GM23338 (cell line): ENCODE measurements at regions not wholly inside any gene's neighbourhood (a gene's known extent, or its start where the extent isn't known, plus 50 kb on each side); places are given as distances from the start of the nearest gene placed in this dataset.

Experiments used
- ATAC-seq: fragments of 200-7000 bp; cut with Tn5 transposase; 3 replicates; pipeline ENCODE4 v1.9.1; 2020
- DNase-seq: peaks from one replicate; pipeline ENCODE4 v3.0.0-alpha.2; 2015; ENCODE audit warnings: low spot score
- H2AFZ ChIP-seq: fragments of 200-600 bp; sonication (generic); 2 replicates; pipeline ENCODE4 v1.8.0; 2016; ENCODE audit warnings: antibody characterized with exemption, mild to moderate bottlenecking, moderate library complexity
- H3F3A ChIP-seq: fragments of 200-600 bp; sonication (generic); replicated peaks from 2 replicates; pipeline ENCODE4 v1.8.0; 2017; ENCODE audit warnings: antibody characterized with exemption, mixed run types, low read depth
- H3K27ac ChIP-seq: fragments of 200-600 bp; sonication (generic); 2 replicates; pipeline ENCODE4 v1.6.1; 2016; ENCODE audit warnings: low read depth
- H3K27me3 ChIP-seq: fragments of 200-600 bp; sonication (generic); 2 replicates; pipeline ENCODE4 v1.8.0; 2016; ENCODE audit warnings: mild to moderate bottlenecking, mixed run types, moderate library complexity; ENCODE audit not compliant: insufficient read depth
- H3K36me3 ChIP-seq: fragments of 200-600 bp; sonication (generic); 2 replicates; pipeline ENCODE4 v1.8.0; 2016; ENCODE audit warnings: mild to moderate bottlenecking; ENCODE audit not compliant: insufficient read depth
- H3K4me1 ChIP-seq: fragments of 200-600 bp; sonication (generic); 2 replicates; pipeline ENCODE4 v1.8.0; 2016; ENCODE audit warnings: mild to moderate bottlenecking, moderate library complexity; ENCODE audit not compliant: insufficient read depth
- H3K4me2 ChIP-seq: fragments of 200-600 bp; sonication (generic); 2 replicates; pipeline ENCODE4 v1.7.1; 2017; ENCODE audit warnings: mixed run types
- H3K4me3 ChIP-seq: fragments of 200-600 bp; sonication (generic); 2 replicates; pipeline ENCODE4 v1.6.1; 2016; ENCODE audit warnings: mixed run types
- H3K79me2 ChIP-seq: fragments of 200-600 bp; sonication (generic); replicated peaks from 2 replicates; pipeline ENCODE4 v1.8.0; 2017; ENCODE audit warnings: mild to moderate bottlenecking; ENCODE audit not compliant: insufficient read depth
- H3K9me2 ChIP-seq: fragments of 200-600 bp; sonication (generic); 2 replicates; pipeline ENCODE4 v1.8.0; 2017; ENCODE audit not compliant: insufficient read depth
- H4K20me1 ChIP-seq: fragments of 200-600 bp; sonication (generic); replicated peaks from 2 replicates; pipeline ENCODE4 v1.8.0; 2017; ENCODE audit warnings: mild to moderate bottlenecking; ENCODE audit not compliant: insufficient read depth
- H3K27ac Mint-ChIP-seq: 2 replicates; pipeline ENCODE4 v1.8.0; 2020; ENCODE audit warnings: inconsistent platforms, mild to moderate bottlenecking, moderate library complexity, mixed read lengths
- H3K27me3 Mint-ChIP-seq: 3 replicates; pipeline ENCODE4 v1.8.0; 2022; ENCODE audit warnings: low read depth, mild to moderate bottlenecking, moderate library complexity, mixed read lengths, inconsistent platforms; ENCODE audit not compliant: insufficient read depth, poor library complexity
- H3K36me3 Mint-ChIP-seq: 3 replicates; pipeline ENCODE4 v1.8.0; 2021; ENCODE audit warnings: low read depth, mild to moderate bottlenecking, inconsistent platforms, moderate library complexity, mixed read lengths
- H3K4me1 Mint-ChIP-seq: 3 replicates; pipeline ENCODE4 v1.8.0; 2020; ENCODE audit warnings: mild to moderate bottlenecking, inconsistent platforms, mixed read lengths
- H3K4me3 Mint-ChIP-seq: 3 replicates; pipeline ENCODE4 v1.8.0; 2021; ENCODE audit warnings: moderate library complexity, mild to moderate bottlenecking, inconsistent platforms, mixed read lengths
- H3K9me3 Mint-ChIP-seq: 3 replicates; pipeline ENCODE4 v1.8.0; 2020; ENCODE audit warnings: moderate library complexity, mild to moderate bottlenecking, inconsistent platforms, mixed read lengths
- CREB1 ChIP-seq: fragments of 250-450 bp; sonication (Bioruptor Pico); IDR thresholded peaks from 2 replicates; pipeline ENCODE4 v1.5.0; 2020; ENCODE audit warnings: low read depth, mild to moderate bottlenecking, moderate library complexity
- EZH2 ChIP-seq: fragments of 200-600 bp; sonication (generic); IDR thresholded peaks from one replicate; pipeline ENCODE4 v1.8.0; 2017; ENCODE audit warnings: antibody characterized with exemption, mild to moderate bottlenecking, low read depth; ENCODE audit not compliant: unreplicated experiment
- EZH2phosphoT487 ChIP-seq: fragments of 200-600 bp; sonication (generic); IDR thresholded peaks from one replicate; pipeline ENCODE4 v1.8.1; 2018; ENCODE audit warnings: antibody characterized with exemption; ENCODE audit not compliant: unreplicated experiment
- JUNB ChIP-seq: IDR thresholded peaks from one replicate; pipeline ENCODE4 v1.6.1; 2016; ENCODE audit warnings: antibody characterized with exemption; ENCODE audit not compliant: unreplicated experiment
- NANOG ChIP-seq: IDR thresholded peaks from 2 replicates; pipeline ENCODE4 v1.6.1; 2016; ENCODE audit warnings: antibody characterized with exemption, borderline replicate concordance
- POLR2AphosphoS5 ChIP-seq: IDR thresholded peaks from 2 replicates; pipeline ENCODE4 v1.6.1; 2016; ENCODE audit warnings: antibody characterized with exemption, low read depth
- STAT1 ChIP-seq: IDR thresholded peaks from one replicate; pipeline ENCODE4 v1.6.1; 2016; ENCODE audit warnings: antibody characterized with exemption; ENCODE audit not compliant: unreplicated experiment
- ZNF114 ChIP-seq: fragments of 250-450 bp; sonication (Bioruptor Pico); IDR thresholded peaks from 2 replicates; pipeline ENCODE4 v1.5.0; 2020; ENCODE audit warnings: mild to moderate bottlenecking, moderate library complexity
- ZNF331 ChIP-seq: fragments of 250-450 bp; sonication (Bioruptor Pico); IDR thresholded peaks from 2 replicates; pipeline ENCODE4 v1.5.0; 2020; ENCODE audit warnings: low read depth, mild to moderate bottlenecking, moderate library complexity
- TF ChIP-seq, protein P1 (sequence below), 2 experiments: fragments of 200-600 bp in 1 of 2; sonication (generic) in 1 of 2; conservative IDR thresholded peaks; 2 replicates each; pipeline versions ENCODE4 v1.5.1 to v1.6.1; 2016 to 2017; ENCODE audit warnings: antibody characterized with exemption in 2 of 2, low read depth in 2 of 2, mild to moderate bottlenecking in 2 of 2, moderate library complexity in 1 of 2
- TF ChIP-seq, protein P2 (sequence below): IDR thresholded peaks from one replicate; pipeline ENCODE4 v1.6.1; 2018; ENCODE audit warnings: antibody characterized with exemption; ENCODE audit not compliant: unreplicated experiment
- TF ChIP-seq, protein P3 (sequence below): fragments of 250-450 bp; sonication (Bioruptor Pico); IDR thresholded peaks from 2 replicates; pipeline ENCODE4 v1.5.0; 2020; ENCODE audit warnings: mild to moderate bottlenecking, moderate library complexity

DNA sequence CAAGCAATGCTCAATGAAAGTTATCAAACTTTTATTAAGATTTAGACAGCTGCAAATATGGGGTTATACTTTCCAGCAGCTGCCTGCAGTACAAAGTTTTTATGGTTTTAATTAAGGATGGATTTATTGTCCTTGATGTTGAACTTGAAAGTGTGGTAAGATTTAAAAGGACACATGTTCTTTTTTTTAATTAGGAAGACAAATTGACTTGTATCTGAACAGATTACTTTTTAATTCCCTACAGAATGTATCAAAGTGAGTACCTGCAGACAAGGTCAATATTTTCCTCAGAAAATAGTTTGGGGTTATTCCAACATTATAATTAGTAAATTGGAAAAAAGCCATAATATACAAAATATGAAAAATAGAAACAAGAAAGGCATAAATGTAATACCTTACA, 218.2 kb upstream of the NEIL3 start (continued):
- TF ChIP-seq, protein P1, sequence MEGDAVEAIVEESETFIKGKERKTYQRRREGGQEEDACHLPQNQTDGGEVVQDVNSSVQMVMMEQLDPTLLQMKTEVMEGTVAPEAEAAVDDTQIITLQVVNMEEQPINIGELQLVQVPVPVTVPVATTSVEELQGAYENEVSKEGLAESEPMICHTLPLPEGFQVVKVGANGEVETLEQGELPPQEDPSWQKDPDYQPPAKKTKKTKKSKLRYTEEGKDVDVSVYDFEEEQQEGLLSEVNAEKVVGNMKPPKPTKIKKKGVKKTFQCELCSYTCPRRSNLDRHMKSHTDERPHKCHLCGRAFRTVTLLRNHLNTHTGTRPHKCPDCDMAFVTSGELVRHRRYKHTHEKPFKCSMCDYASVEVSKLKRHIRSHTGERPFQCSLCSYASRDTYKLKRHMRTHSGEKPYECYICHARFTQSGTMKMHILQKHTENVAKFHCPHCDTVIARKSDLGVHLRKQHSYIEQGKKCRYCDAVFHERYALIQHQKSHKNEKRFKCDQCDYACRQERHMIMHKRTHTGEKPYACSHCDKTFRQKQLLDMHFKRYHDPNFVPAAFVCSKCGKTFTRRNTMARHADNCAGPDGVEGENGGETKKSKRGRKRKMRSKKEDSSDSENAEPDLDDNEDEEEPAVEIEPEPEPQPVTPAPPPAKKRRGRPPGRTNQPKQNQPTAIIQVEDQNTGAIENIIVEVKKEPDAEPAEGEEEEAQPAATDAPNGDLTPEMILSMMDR (conservative IDR thresholded peaks at IDR 0.05; ENCODE audit: low read depth in 2 of 2): no peak
- no peak for TF ChIP-seq EZH2

DNA sequence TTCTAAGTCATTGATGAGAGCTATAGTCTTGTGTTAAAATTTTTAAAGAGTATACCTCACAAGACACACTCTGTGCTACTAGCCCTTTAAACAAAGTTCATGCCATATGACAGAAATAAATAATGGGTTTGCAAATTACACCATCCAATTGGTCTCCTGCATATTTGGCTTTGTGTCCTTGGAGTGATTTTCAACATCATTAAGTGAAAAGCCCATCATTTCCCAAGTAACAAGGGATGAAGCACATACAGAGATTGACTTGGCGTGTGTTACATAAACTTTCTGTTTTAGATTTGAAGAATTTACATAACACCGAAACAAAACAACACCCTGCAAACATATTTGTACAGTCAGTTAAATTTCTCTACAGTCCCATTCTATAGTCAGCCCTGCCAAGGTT, 216.9 kb upstream of the NEIL3 start:
- Histone ChIP-seq H3K79me2 (no peaks in the 10 kb centered on the region), H3K36me3 (no peaks in the 10 kb centered on the region), H3K4me3 (no peak overlapping the region), H2AFZ (no peak overlapping the region), H3K27ac (no peak overlapping the region), H3F3A (no peaks in the 10 kb centered on the region), H3K9me2 (no peaks in the 10 kb centered on the region), H3K4me1 (0 out of 2 replicates have a peak, but pooled peaks cover 3% of the 10 kb centered on the region), H4K20me1 (no peaks in the 10 kb centered on the region), H3K4me2 (no peak overlapping the region), H3K27me3 (no peaks in the 10 kb centered on the region)
- no peak overlapping the region for H3K4me3 Mint-ChIP-seq
- H3K4me1 Mint-ChIP-seq: no peaks in the 10 kb centered on the region
- no peak for DNase-seq
- no peaks in the 10 kb centered on the region for H3K36me3 Mint-ChIP-seq
- H3K27me3 Mint-ChIP-seq: no peaks in the 10 kb centered on the region
- H3K9me3 Mint-ChIP-seq: no peaks in the 10 kb centered on the region
- no peak for ATAC-seq
- no peak overlapping the region for H3K27ac Mint-ChIP-seq
- TF ChIP-seq, protein P1 (conservative IDR thresholded peaks at IDR 0.05; ENCODE audit: low read depth in 2 of 2): no peak
- TF ChIP-seq POLR2AphosphoS5 (no peak), NANOG (no peak), EZH2phosphoT487 (no peak), JUNB (no peak), ZNF114 (no peak), EZH2 (no peak), ZNF331 (CRISPR knock-in tag) (no peak), CREB1 (CRISPR knock-in tag) (no peak), STAT1 (no peak)
- TF ChIP-seq, protein P2, sequence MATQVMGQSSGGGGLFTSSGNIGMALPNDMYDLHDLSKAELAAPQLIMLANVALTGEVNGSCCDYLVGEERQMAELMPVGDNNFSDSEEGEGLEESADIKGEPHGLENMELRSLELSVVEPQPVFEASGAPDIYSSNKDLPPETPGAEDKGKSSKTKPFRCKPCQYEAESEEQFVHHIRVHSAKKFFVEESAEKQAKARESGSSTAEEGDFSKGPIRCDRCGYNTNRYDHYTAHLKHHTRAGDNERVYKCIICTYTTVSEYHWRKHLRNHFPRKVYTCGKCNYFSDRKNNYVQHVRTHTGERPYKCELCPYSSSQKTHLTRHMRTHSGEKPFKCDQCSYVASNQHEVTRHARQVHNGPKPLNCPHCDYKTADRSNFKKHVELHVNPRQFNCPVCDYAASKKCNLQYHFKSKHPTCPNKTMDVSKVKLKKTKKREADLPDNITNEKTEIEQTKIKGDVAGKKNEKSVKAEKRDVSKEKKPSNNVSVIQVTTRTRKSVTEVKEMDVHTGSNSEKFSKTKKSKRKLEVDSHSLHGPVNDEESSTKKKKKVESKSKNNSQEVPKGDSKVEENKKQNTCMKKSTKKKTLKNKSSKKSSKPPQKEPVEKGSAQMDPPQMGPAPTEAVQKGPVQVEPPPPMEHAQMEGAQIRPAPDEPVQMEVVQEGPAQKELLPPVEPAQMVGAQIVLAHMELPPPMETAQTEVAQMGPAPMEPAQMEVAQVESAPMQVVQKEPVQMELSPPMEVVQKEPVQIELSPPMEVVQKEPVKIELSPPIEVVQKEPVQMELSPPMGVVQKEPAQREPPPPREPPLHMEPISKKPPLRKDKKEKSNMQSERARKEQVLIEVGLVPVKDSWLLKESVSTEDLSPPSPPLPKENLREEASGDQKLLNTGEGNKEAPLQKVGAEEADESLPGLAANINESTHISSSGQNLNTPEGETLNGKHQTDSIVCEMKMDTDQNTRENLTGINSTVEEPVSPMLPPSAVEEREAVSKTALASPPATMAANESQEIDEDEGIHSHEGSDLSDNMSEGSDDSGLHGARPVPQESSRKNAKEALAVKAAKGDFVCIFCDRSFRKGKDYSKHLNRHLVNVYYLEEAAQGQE: no peak
- TF ChIP-seq, protein P3, sequence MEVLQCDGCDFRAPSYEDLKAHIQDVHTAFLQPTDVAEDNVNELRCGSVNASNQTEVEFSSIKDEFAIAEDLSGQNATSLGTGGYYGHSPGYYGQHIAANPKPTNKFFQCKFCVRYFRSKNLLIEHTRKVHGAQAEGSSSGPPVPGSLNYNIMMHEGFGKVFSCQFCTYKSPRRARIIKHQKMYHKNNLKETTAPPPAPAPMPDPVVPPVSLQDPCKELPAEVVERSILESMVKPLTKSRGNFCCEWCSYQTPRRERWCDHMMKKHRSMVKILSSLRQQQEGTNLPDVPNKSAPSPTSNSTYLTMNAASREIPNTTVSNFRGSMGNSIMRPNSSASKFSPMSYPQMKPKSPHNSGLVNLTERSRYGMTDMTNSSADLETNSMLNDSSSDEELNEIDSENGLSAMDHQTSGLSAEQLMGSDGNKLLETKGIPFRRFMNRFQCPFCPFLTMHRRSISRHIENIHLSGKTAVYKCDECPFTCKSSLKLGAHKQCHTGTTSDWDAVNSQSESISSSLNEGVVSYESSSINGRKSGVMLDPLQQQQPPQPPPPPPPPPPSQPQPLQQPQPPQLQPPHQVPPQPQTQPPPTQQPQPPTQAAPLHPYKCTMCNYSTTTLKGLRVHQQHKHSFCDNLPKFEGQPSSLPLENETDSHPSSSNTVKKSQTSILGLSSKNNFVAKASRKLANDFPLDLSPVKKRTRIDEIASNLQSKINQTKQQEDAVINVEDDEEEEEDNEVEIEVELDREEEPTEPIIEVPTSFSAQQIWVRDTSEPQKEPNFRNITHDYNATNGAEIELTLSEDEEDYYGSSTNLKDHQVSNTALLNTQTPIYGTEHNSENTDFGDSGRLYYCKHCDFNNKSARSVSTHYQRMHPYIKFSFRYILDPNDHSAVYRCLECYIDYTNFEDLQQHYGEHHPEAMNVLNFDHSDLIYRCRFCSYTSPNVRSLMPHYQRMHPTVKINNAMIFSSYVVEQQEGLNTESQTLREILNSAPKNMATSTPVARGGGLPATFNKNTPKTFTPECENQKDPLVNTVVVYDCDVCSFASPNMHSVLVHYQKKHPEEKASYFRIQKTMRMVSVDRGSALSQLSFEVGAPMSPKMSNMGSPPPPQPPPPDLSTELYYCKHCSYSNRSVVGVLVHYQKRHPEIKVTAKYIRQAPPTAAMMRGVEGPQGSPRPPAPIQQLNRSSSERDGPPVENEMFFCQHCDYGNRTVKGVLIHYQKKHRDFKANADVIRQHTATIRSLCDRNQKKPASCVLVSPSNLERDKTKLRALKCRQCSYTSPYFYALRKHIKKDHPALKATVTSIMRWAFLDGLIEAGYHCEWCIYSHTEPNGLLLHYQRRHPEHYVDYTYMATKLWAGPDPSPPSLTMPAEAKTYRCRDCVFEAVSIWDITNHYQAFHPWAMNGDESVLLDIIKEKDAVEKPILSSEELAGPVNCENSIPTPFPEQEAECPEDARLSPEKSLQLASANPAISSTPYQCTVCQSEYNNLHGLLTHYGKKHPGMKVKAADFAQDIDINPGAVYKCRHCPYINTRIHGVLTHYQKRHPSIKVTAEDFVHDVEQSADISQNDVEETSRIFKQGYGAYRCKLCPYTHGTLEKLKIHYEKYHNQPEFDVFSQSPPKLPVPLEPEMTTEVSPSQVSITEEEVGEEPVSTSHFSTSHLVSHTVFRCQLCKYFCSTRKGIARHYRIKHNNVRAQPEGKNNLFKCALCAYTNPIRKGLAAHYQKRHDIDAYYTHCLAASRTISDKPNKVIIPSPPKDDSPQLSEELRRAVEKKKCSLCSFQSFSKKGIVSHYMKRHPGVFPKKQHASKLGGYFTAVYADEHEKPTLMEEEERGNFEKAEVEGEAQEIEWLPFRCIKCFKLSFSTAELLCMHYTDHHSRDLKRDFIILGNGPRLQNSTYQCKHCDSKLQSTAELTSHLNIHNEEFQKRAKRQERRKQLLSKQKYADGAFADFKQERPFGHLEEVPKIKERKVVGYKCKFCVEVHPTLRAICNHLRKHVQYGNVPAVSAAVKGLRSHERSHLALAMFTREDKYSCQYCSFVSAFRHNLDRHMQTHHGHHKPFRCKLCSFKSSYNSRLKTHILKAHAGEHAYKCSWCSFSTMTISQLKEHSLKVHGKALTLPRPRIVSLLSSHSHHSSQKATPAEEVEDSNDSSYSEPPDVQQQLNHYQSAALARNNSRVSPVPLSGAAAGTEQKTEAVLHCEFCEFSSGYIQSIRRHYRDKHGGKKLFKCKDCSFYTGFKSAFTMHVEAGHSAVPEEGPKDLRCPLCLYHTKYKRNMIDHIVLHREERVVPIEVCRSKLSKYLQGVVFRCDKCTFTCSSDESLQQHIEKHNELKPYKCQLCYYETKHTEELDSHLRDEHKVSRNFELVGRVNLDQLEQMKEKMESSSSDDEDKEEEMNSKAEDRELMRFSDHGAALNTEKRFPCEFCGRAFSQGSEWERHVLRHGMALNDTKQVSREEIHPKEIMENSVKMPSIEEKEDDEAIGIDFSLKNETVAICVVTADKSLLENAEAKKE (CRISPR knock-in tag): no peak
